Psoas muscle (tissue), 7 donors: ENCODE measurements at regions not wholly inside any gene's neighbourhood (a gene's known extent, or its start where the extent isn't known, plus 50 kb on each side); places are given as distances from the start of the nearest gene placed in this dataset.
A peak's percentile ranks its signal among the peaks of the same experiment; 100 is the strongest.

ENCODE experiments used
- ATAC-seq, 4 donors: fragments of 200-7000 bp; cut with Tn5 transposase; one replicate each; pipeline ENCODE4 v1.9.1; 2020; ENCODE audit warnings: moderate library complexity in 3 of 4, mild to moderate bottlenecking in 2 of 4
- DNase-seq, 2 donors: peaks; one replicate each; pipeline ENCODE4 v3.0.0-alpha.2; 2020
- H3K27ac ChIP-seq: fragments of 200-600 bp; one replicate; pipeline ENCODE4 v1.8.0; 2022
- H3K27me3 ChIP-seq, 3 donors: fragments of 200-600 bp in 1 of 3; one replicate each; pipeline versions ENCODE4 v1.6.1 to v1.8.0; 2013 to 2022; ENCODE audit warnings: low read length in 2 of 3, mild to moderate bottlenecking in 2 of 3, moderate library complexity in 1 of 3; ENCODE audit not compliant: insufficient read depth in 3 of 3
- H3K36me3 ChIP-seq, 2 donors: fragments of 200-600 bp in 1 of 2; one replicate each; pipeline versions ENCODE4 v1.6.1 to v1.8.0; 2013 to 2022; ENCODE audit warnings: low read depth in 1 of 2, mild to moderate bottlenecking in 1 of 2, moderate library complexity in 1 of 2; ENCODE audit not compliant: insufficient read depth in 1 of 2
- H3K4me1 ChIP-seq: fragments of 200-600 bp; one replicate; pipeline ENCODE4 v1.8.0; 2022
- H3K4me3 ChIP-seq: fragments of 200-600 bp; one replicate; pipeline ENCODE4 v1.8.0; 2022; ENCODE audit warnings: mild to moderate bottlenecking
- H3K9me3 ChIP-seq: fragments of 200-600 bp; one replicate; pipeline ENCODE4 v1.8.0; 2022
- CTCF ChIP-seq: fragments of 200-600 bp; IDR thresholded peaks from one replicate; pipeline ENCODE4 v1.8.0; 2022; ENCODE audit warnings: antibody characterized with exemption
- WGBS, 3 donors: extraction: QIAGEN DNeasy Blood & Tissue Kit; methylation state at CpG; one replicate each; pipeline versions ENCODE4 v1.1.6 to v1.1.7; 2013; 5-methylcytosine and 5-hydroxymethylcytosine counted together
- intact Hi-C, 2 donors: fragments of 100-400 bp; cut with DNase I; formaldehyde crosslinking; loops; one replicate each; pipeline versions ENCODE4 v1.11.0 to v1.14.2; 2022
- donor health status: healthy with polysubstance abuse.
- donor health status: DM: no; HTN: no; CAD: no; lungs with moderate emphysema.
- donor health status: Bipolar disorder and iron deficiency.
- donor health status: healthy.
- donor health status: DM: yes; HTN: yes; CAD: no.
- donor health status: DM: no; HTN: no; CAD: no.
- donor health status: DM: yes; HTN: yes; CAD: no.

DNA sequence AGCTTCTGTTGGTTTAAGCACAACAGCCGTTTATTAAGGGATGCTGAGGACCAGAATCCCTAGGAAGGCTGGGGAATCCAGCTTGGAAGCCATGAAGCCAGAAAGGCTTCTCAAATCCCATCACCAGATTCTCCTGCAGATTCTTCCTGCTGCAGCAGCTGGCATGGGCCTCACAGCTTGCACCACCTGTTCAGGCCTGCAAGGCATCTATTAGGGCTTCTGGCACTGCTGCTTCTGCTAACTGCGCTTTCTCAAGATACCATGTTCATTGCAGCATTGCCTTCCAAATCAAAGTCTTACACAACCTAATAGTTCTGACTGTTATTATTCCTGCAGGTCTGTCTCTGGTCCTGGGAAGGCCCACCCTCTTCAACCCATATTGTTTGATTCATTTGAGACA lies 51.2 kb upstream of the ZNF366 start:
- Histone ChIP-seq H3K4me3 (no peak overlapping the region), H3K27me3 (no peaks in the 10 kb centered on the region), H3K27ac (peak overlapping the region; percentile 68), H3K9me3 (no peaks in the 10 kb centered on the region), H3K4me1 (peaks cover 36% of the 10 kb centered on the region), H3K36me3 (no peaks in the 10 kb centered on the region)
- intact Hi-C loops, result no loop called here
- ATAC-seq (peak; percentile 35 to 67 (median 62)), DNase-seq (no peak)
- WGBS, 3 donors, result 39 to 79% (median 42%) methylated on average over 2 of the region's 2 CpGs
- TF ChIP-seq CTCF, result no peak

DNA sequence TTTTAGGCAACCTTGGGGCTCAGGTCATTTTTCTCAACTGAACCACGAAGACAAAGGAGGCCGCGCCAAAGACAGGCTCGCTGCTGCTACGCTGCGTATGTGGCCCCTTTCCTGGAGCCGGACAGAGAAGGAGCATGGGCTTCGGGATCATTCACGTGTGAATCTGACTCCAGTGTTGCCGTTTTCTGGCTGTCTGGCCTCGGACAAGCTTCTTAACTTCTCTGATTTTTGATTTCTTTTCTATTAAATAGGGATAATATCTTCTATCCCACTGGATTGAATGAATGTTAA lies 50.8 kb upstream of the ZNF366 start:
- Histone ChIP-seq H3K4me3 (no peak overlapping the region), H3K36me3 (no peaks in the 10 kb centered on the region), H3K4me1 (peaks cover 36% of the 10 kb centered on the region), H3K9me3 (no peaks in the 10 kb centered on the region), H3K27me3 (no peaks in the 10 kb centered on the region), H3K27ac (peak overlapping the region; percentile 68)
- intact Hi-C loops, result no loop called here
- ATAC-seq, result no peak
- TF ChIP-seq CTCF, result no peak
- no peak for DNase-seq
- 63 to 69% (median 63%) methylated on average over 11 of the region's 11 CpGs for WGBS, 3 donors

DNA sequence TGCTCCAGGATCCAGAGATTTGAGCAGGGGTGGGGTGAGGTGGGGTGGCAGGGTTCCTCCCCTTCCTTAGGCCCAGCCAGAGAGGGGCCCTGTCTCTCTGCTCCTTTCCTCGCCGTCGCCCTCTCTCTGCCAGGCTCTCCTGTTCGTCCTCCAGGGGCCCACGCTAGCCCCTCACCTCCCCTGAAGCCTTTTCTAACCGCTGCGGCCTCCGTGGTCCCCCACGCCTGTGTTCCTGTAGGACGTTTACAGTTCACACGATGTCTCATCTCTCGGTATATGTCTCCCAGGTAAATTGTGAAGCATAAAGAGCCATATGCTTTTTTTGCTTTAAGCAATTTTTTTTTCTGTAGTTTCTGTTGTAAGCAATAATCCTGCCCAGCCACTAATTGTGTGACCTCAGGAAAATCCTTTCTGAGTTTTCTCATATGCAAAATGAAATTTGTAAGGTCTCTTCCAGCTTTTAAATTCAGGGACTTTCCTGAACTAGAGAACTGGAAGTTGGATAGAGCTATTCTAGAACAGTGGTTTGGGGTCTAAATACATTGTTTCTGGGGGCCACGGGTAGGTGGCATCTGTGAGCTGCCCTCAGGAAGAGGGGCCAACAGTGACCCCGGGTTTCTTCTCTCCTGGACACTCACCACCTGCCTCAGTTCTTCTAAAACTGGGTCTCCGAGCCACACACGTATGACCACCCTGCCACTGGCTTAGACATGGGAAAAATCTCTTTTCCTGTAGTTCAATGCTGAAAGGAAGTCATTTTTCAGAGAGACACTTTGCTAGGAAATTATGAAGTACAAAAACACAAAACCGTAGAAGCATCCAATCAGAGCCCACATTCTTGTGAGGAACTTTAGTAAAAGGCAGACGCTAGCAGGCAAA lies 50.2 kb upstream of the ZNF366 start:
- H3K27ac ChIP-seq, result peak overlapping the region; percentile 68
- DNase-seq (peak in 1 of 2 donors; percentile 54), ATAC-seq (peak in 2 of 4 donors; percentile 15 to 35)
- H3K4me3 ChIP-seq, result peak overlapping the region; percentile 62
- H3K27me3 ChIP-seq, result no peaks in the 10 kb centered on the region
- no peaks in the 10 kb centered on the region for H3K36me3 ChIP-seq
- 51 to 63% (median 51%) methylated on average over 18 of the region's 18 CpGs for WGBS, 3 donors
- intact Hi-C loops, result no loop called here
- peaks cover 36% of the 10 kb centered on the region for H3K4me1 ChIP-seq
- TF ChIP-seq CTCF, result no peak
- H3K9me3 ChIP-seq, result no peaks in the 10 kb centered on the region
